H1 (cell line): ENCODE measurements at regions not wholly inside any gene's neighbourhood (a gene's known extent, or its start where the extent isn't known, plus 50 kb on each side); places are given as distances from the start of the nearest gene placed in this dataset.

Source experiments
- CTCF ChIA-PET: fragments of 300-600 bp; sonication (Branson Sonifier 250); formaldehyde crosslinking; loops from one replicate; lab custom pipeline; 2021; ENCODE audit not compliant: partially characterized antibody; lab: Charles Lee
- POLR2A ChIA-PET: fragments of 300-600 bp; sonication (Branson Sonifier 250); formaldehyde crosslinking; loops from one replicate; lab custom pipeline; 2021; ENCODE audit warnings: inconsistent platforms; ENCODE audit not compliant: partially characterized antibody; lab: Charles Lee
- DNase-seq, 2 experiments: peaks; one replicate each; pipeline versions ENCODE4 v3.0.0 to v3.0.0-alpha.2; 2010 to 2022; ENCODE audit warnings: low spot score in 2 of 2, low read depth in 1 of 2, mixed read lengths in 1 of 2
- FAIRE-seq: peaks from 2 replicates; lab custom pipeline; 2011; peaks lifted over from hg19 to GRCh38; lab: Jason Lieb, UNC
- H2AFZ ChIP-seq: 2 replicates; pipeline ENCODE4 v1.8.1; 2012; ENCODE audit warnings: low read length, inconsistent platforms
- H2AK5ac ChIP-seq: 2 replicates; pipeline ENCODE4 v1.6.1; 2013; ENCODE audit warnings: low read depth, low read length
- H2BK120ac ChIP-seq: replicated peaks from 2 replicates; pipeline ENCODE3; 2013; ENCODE audit warnings: low read depth, low read length, inconsistent platforms
- H2BK12ac ChIP-seq: 2 replicates; pipeline ENCODE4 v1.6.1; 2013; ENCODE audit warnings: low read depth, low read length
- H2BK15ac ChIP-seq: 2 replicates; pipeline ENCODE4 v1.6.1; 2013; ENCODE audit warnings: low read length
- H2BK20ac ChIP-seq: 2 replicates; pipeline ENCODE4 v1.6.1; 2013; ENCODE audit warnings: low read length
- H2BK5ac ChIP-seq: 2 replicates; pipeline ENCODE4 v1.6.1; 2013; ENCODE audit warnings: low read depth, low read length
- H3K14ac ChIP-seq: 2 replicates; pipeline ENCODE4 v1.6.1; 2013; ENCODE audit warnings: inconsistent platforms; ENCODE audit not compliant: insufficient read length
- H3K18ac ChIP-seq: 2 replicates; pipeline ENCODE4 v1.6.1; 2013; ENCODE audit warnings: low read length; ENCODE audit errors: extremely low read depth
- H3K23ac ChIP-seq: 2 replicates; pipeline ENCODE4 v1.6.1; 2013; ENCODE audit warnings: inconsistent platforms; ENCODE audit not compliant: insufficient read length
- H3K23me2 ChIP-seq: 2 replicates; pipeline ENCODE4 v1.6.1; 2013; ENCODE audit warnings: low read depth, low read length
- H3K27ac ChIP-seq: 2 replicates; pipeline ENCODE4 v1.6.1; 2011; ENCODE audit warnings: low read depth, low read length, inconsistent platforms
- H3K27me3 ChIP-seq, 4 experiments: replicated peaks in 1 of 4; 1 replicate in 1 of 4; 2 replicates in 3 of 4; pipeline versions ENCODE4 v1.6.1 to v1.8.1; 2011 to 2013; ENCODE audit warnings: low read length in 3 of 4, mild to moderate bottlenecking in 3 of 4, inconsistent platforms in 2 of 4, mixed read lengths in 2 of 4, moderate library complexity in 1 of 4; ENCODE audit not compliant: control insufficient read depth in 3 of 4, insufficient read depth in 3 of 4; ENCODE audit errors: extremely low read depth in 1 of 4
- H3K36me3 ChIP-seq, 4 experiments: 2 replicates each; pipeline versions ENCODE4 v1.6.1 to v1.8.1; 2011 to 2013; ENCODE audit warnings: mild to moderate bottlenecking in 4 of 4, low read length in 3 of 4, moderate library complexity in 2 of 4, control low read depth in 1 of 4, inconsistent platforms in 1 of 4; ENCODE audit not compliant: insufficient read depth in 4 of 4, control insufficient read depth in 2 of 4
- H3K4ac ChIP-seq: replicated peaks from 2 replicates; pipeline ENCODE3; 2013; ENCODE audit warnings: low read length, low read depth, mixed read lengths, inconsistent platforms; ENCODE audit not compliant: insufficient read length
- H3K4me1 ChIP-seq, 4 experiments: replicated peaks in 1 of 4; 1 replicate in 1 of 4; 2 replicates in 3 of 4; pipeline versions ENCODE4 v1.6.1 to v1.8.1; 2011 to 2013; ENCODE audit warnings: low read length in 3 of 4, inconsistent platforms in 2 of 4, mixed read lengths in 1 of 4; ENCODE audit not compliant: insufficient read depth in 4 of 4, control insufficient read depth in 3 of 4
- H3K4me2 ChIP-seq, 2 experiments: 2 replicates each; pipeline versions ENCODE4 v1.6.1 to v1.8.1; 2011 to 2013; ENCODE audit warnings: low read depth in 2 of 2, low read length in 2 of 2, control low read depth in 1 of 2, inconsistent platforms in 1 of 2, mild to moderate bottlenecking in 1 of 2; ENCODE audit not compliant: insufficient read depth in 1 of 2
- H3K4me3 ChIP-seq, 4 experiments: fragments of 200-600, 300-600 bp in 1 of 4; sonication (generic), shearing (Covaris generic), sonication (Bioruptor Twin) in 1 of 4; 2 replicates each; pipeline versions ENCODE4 v1.5.1 to v1.8.1; 2011 to 2016; ENCODE audit warnings: low read length in 4 of 4, low read depth in 3 of 4, control low read depth in 2 of 4, inconsistent platforms in 2 of 4, mild to moderate bottlenecking in 2 of 4, mixed read lengths in 1 of 4, moderate library complexity in 1 of 4; ENCODE audit not compliant: insufficient read depth in 2 of 4; ENCODE audit errors: extremely low read depth in 1 of 4
- H3K56ac ChIP-seq: replicated peaks from 2 replicates; pipeline ENCODE3; 2013; ENCODE audit warnings: low read depth, mild to moderate bottlenecking, mixed read lengths, low read length, inconsistent platforms; ENCODE audit not compliant: insufficient read length
- H3K79me1 ChIP-seq: 2 replicates; pipeline ENCODE4 v1.6.1; 2013; ENCODE audit warnings: low read depth, low read length, control low read depth
- H3K79me2 ChIP-seq, 2 experiments: 2 replicates each; pipeline versions ENCODE4 v1.6.1 to v1.8.1; 2012 to 2013; ENCODE audit warnings: low read length in 2 of 2, mild to moderate bottlenecking in 2 of 2, inconsistent platforms in 1 of 2; ENCODE audit not compliant: insufficient read depth in 2 of 2, control insufficient read depth in 1 of 2
- H3K9ac ChIP-seq, 4 experiments: replicated peaks in 1 of 4; 1 replicate in 1 of 4; 2 replicates in 3 of 4; pipeline versions ENCODE4 v1.6.1 to v1.8.1; 2011 to 2013; ENCODE audit warnings: low read depth in 3 of 4, low read length in 3 of 4, control low read depth in 2 of 4, mild to moderate bottlenecking in 2 of 4, moderate library complexity in 2 of 4, inconsistent platforms in 1 of 4; ENCODE audit errors: extremely low read depth in 1 of 4
- H3K9me3 ChIP-seq, 2 experiments: 2 replicates each; pipeline versions ENCODE4 v1.6.1 to v1.8.1; 2012 to 2013; ENCODE audit warnings: mild to moderate bottlenecking in 2 of 2, moderate library complexity in 2 of 2, control low read depth in 1 of 2, inconsistent platforms in 1 of 2, low read depth in 1 of 2, low read length in 1 of 2, mixed read lengths in 1 of 2; ENCODE audit not compliant: insufficient read depth in 2 of 2
- H4K20me1 ChIP-seq, 2 experiments: replicated peaks in 1 of 2; 2 replicates each; pipeline versions ENCODE3 to v1.8.1; 2011 to 2013; ENCODE audit warnings: inconsistent platforms in 2 of 2, low read length in 2 of 2, mild to moderate bottlenecking in 1 of 2; ENCODE audit not compliant: insufficient read depth in 2 of 2, control insufficient read depth in 1 of 2
- H4K5ac ChIP-seq: 2 replicates; pipeline ENCODE4 v1.6.1; 2013; ENCODE audit warnings: low read length, low read depth, mixed read lengths, inconsistent platforms; ENCODE audit not compliant: insufficient read length
- H4K8ac ChIP-seq: 2 replicates; pipeline ENCODE4 v1.8.0; 2013; ENCODE audit warnings: mild to moderate bottlenecking, moderate library complexity, low read length, inconsistent platforms; ENCODE audit not compliant: insufficient read depth; ENCODE audit errors: extremely low read depth
- H4K91ac ChIP-seq: replicated peaks from 2 replicates; pipeline ENCODE3; 2013; ENCODE audit warnings: low read length, mixed read lengths, inconsistent platforms; ENCODE audit not compliant: insufficient read length
- ATF2 ChIP-seq: IDR thresholded peaks from 2 replicates; pipeline ENCODE4 v1.6.1; 2012; ENCODE audit warnings: low read length, inconsistent platforms
- HDAC2 ChIP-seq, 2 experiments: fragments of 300-600 bp in 1 of 2; sonication (generic) in 1 of 2; IDR thresholded peaks; 2 replicates each; pipeline ENCODE4 v1.6.1; 2011 to 2012; ENCODE audit warnings: low read depth in 2 of 2, low read length in 2 of 2, mild to moderate bottlenecking in 2 of 2, moderate library complexity in 2 of 2, borderline replicate concordance in 1 of 2, inconsistent platforms in 1 of 2
- JUN ChIP-seq: IDR thresholded peaks from 2 replicates; pipeline ENCODE4 v1.6.1; 2011; ENCODE audit warnings: low read depth, mild to moderate bottlenecking, improper control_type of control experiment, low read length
- NANOG ChIP-seq: IDR thresholded peaks from 2 replicates; pipeline ENCODE4 v1.6.1; 2011; ENCODE audit warnings: low read length, low read depth, mild to moderate bottlenecking, inconsistent platforms; ENCODE audit not compliant: insufficient read depth, poor library complexity, severe bottlenecking
- RNF2 ChIP-seq: fragments of 200-900, 300-1000 bp; sonication (generic); IDR thresholded peaks from 2 replicates; pipeline ENCODE4 v1.7.1; 2016; ENCODE audit warnings: borderline replicate concordance, low read depth, mild to moderate bottlenecking, antibody characterized with exemption, low read length; ENCODE audit not compliant: poor library complexity, severe bottlenecking; ENCODE audit errors: missing control alignments
- SP1 ChIP-seq: IDR thresholded peaks from 2 replicates; pipeline ENCODE4 v1.6.1; 2011; ENCODE audit warnings: low read depth, low read length
- TBP ChIP-seq: IDR thresholded peaks from 2 replicates; pipeline ENCODE4 v1.6.1; 2011; ENCODE audit warnings: low read depth, low read length, improper control_type of control experiment
- YY1 ChIP-seq: IDR thresholded peaks from 2 replicates; pipeline ENCODE4 v1.6.1; 2011; ENCODE audit warnings: low read depth, mild to moderate bottlenecking, low read length
- WGBS, 2 experiments: shearing (Covaris generic) in 1 of 2; methylation state at CpG; one replicate each; pipeline versions ENCODE4 v1.1.6 to v1.1.7; 2013 to 2015; ENCODE audit warnings: low lambda C conversion rate in 2 of 2, mixed read lengths in 2 of 2, inconsistent platforms in 1 of 2, low coverage in 1 of 2, missing lambda C conversion rate in 1 of 2; ENCODE audit not compliant: insufficient replicate concordance in 2 of 2, insufficient coverage in 1 of 2, insufficient read length in 1 of 2; ENCODE audit errors: extremely low coverage in 1 of 2, missing lambda C conversion rate in 1 of 2; 5-methylcytosine and 5-hydroxymethylcytosine counted together

- no peak overlapping the region for H2AK5ac ChIP-seq
- H2BK20ac ChIP-seq, result no peak overlapping the region
- H3K4ac ChIP-seq, result no peak overlapping the region
- WGBS, 2 experiments, result 73% methylated on average over 2 of the region's 2 CpGs; no CpG with 5 or more reads in 1 of the 2 experiments
- TF ChIP-seq HDAC2 (IDR thresholded peaks at IDR 0.05; ENCODE audit: borderline replicate concordance in 1 of 2, low read depth in 2 of 2, low read length in 2 of 2) (no peak), ATF2 (no peak), TBP (no peak), RNF2 (no peak), SP1 (no peak), NANOG (no peak), JUN (no peak), YY1 (no peak)
- no peak overlapping the region for H4K8ac ChIP-seq
- no peak overlapping the region for H2AFZ ChIP-seq
- H3K27ac ChIP-seq, result no peak overlapping the region
- H2BK5ac ChIP-seq, result no peak overlapping the region
- no peaks in the 10 kb centered on the region for H3K79me1 ChIP-seq
- H2BK12ac ChIP-seq, result no peak overlapping the region
- no peak overlapping the region for H3K9ac ChIP-seq
- DNase-seq (no peak), FAIRE-seq (no peak)
- H4K20me1 ChIP-seq, result no peaks in the 10 kb centered on the region
- H3K4me3 ChIP-seq, result no peak overlapping the region
- H3K23ac ChIP-seq, result no peak overlapping the region
- H2BK120ac ChIP-seq, result no peak overlapping the region
- H2BK15ac ChIP-seq, result no peak overlapping the region
- no peak overlapping the region for H4K91ac ChIP-seq
- no peak overlapping the region for H3K14ac ChIP-seq
- H3K56ac ChIP-seq, result no peak overlapping the region
- no peak overlapping the region for H4K5ac ChIP-seq
- no peaks in the 10 kb centered on the region for H3K4me1 ChIP-seq
- H3K4me2 ChIP-seq, result no peak overlapping the region
- no peaks in the 10 kb centered on the region for H3K9me3 ChIP-seq
- H3K18ac ChIP-seq, result no peak overlapping the region
- ChIA-PET CTCF (no interaction called here), POLR2A (no interaction called here)
- no peaks in the 10 kb centered on the region for H3K79me2 ChIP-seq
- H3K27me3 ChIP-seq, result no peaks in the 10 kb centered on the region
- no peaks in the 10 kb centered on the region for H3K23me2 ChIP-seq
- no peaks in the 10 kb centered on the region for H3K36me3 ChIP-seq
Measured at GRCh38 chrX:120727452-120727851, 97.6 kb upstream of the C1GALT1C1 start.
